SK-N-MC (cell line): ENCODE measurements at regions not wholly inside any gene's neighbourhood (a gene's known extent, or its start where the extent isn't known, plus 50 kb on each side); places are given as distances from the start of the nearest gene placed in this dataset.

Experiments used
- EZH2 ChIP-seq: fragments of 200-600 bp; sonication (generic); IDR thresholded peaks from one replicate; pipeline ENCODE4 v1.6.1; 2017; ENCODE audit warnings: antibody characterized with exemption
- POLR2AphosphoS5 ChIP-seq: IDR thresholded peaks from 2 replicates; pipeline ENCODE4 v1.6.1; 2012; ENCODE audit warnings: mild to moderate bottlenecking, low read depth, low read length, borderline replicate concordance

GRCh38 chr5:18850216-18850615 is 1137.8 kb downstream of the CDH18 start:
- TF ChIP-seq POLR2AphosphoS5 (no peak), EZH2 (no peak)
